Thoracic aorta (tissue), 2 donors: ENCODE measurements at regions not wholly inside any gene's neighbourhood (a gene's known extent, or its start where the extent isn't known, plus 50 kb on each side); places are given as distances from the start of the nearest gene placed in this dataset.

ENCODE experiments used
- ATAC-seq: fragments of 150-250 bp; one replicate; pipeline ENCODE4 v1.8.0; 2017; ENCODE audit warnings: low read depth; ENCODE audit not compliant: insufficient number of reproducible peaks, low FRiP score
- DNase-seq: peaks from one replicate; pipeline ENCODE4 v3.0.0-alpha.2; 2020; ENCODE audit warnings: low spot score
- H3K27ac ChIP-seq, 2 donors: fragments of 200-600 bp; sonication (generic); 1 replicate in 1 of 2; 2 replicates in 1 of 2; pipeline ENCODE4 v1.5.1; 2016; ENCODE audit warnings: mild to moderate bottlenecking in 2 of 2, moderate library complexity in 2 of 2
- H3K27me3 ChIP-seq: fragments of 200-600 bp; sonication (generic); replicated peaks from 2 replicates; pipeline ENCODE4 v1.6.0; 2016; ENCODE audit warnings: mild to moderate bottlenecking; ENCODE audit not compliant: insufficient read depth
- H3K36me3 ChIP-seq: fragments of 200-600 bp; sonication (generic); one replicate; pipeline ENCODE4 v1.5.1; 2016
- H3K4me1 ChIP-seq, 2 donors: fragments of 200-600 bp; sonication (generic); 1 replicate in 1 of 2; 2 replicates in 1 of 2; pipeline versions ENCODE4 v1.5.1 to v1.6.0; 2016; ENCODE audit warnings: low read depth in 2 of 2, mild to moderate bottlenecking in 1 of 2; ENCODE audit not compliant: control insufficient read depth in 1 of 2
- H3K4me3 ChIP-seq: fragments of 200-600 bp; sonication (generic); 2 replicates; pipeline ENCODE4 v1.5.1; 2016; ENCODE audit warnings: mild to moderate bottlenecking
- H3K9me3 ChIP-seq: fragments of 200-600 bp; sonication (generic); 2 replicates; pipeline ENCODE4 v1.5.1; 2016
- TF ChIP-seq, protein P1 (sequence below): fragments of 200-600 bp; sonication (generic); IDR thresholded peaks from one replicate; pipeline ENCODE4 v1.5.1; 2019; ENCODE audit warnings: antibody characterized with exemption

DNA sequence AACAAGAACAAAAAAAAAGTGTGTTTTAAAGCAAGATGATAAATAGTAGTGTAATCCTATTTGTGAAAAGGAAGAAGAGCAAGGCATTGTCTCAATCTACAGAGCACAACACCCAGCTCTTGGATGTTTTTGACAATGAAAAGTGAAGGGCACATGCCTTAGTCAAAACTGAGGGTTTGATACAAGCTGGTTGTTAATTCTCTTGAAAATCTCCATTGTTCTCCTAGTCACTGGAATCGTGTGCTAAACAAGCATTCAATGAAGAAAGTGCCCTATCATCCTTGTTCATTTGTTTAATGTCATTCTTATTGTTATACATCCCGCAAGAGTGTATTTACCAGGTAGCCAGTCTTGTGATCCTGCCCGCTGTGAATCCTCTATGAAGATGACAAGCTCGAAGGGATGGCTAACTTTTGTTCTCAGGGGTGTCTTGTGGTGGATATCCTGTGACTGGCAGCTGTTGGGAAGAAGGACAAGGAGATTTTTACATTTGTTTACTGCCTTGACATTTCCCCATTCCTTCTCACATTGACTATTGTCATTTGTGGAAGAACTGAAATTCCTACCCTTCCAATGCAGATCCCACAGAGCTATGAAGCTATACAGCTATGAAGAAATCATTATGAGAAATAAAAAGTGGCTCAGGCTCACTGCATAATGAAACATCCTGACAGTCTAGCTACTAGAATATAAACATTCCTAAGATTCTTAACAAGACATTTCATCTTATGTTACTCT lies 175.9 kb downstream of the VGLL3 start:
- TF ChIP-seq, protein P1, sequence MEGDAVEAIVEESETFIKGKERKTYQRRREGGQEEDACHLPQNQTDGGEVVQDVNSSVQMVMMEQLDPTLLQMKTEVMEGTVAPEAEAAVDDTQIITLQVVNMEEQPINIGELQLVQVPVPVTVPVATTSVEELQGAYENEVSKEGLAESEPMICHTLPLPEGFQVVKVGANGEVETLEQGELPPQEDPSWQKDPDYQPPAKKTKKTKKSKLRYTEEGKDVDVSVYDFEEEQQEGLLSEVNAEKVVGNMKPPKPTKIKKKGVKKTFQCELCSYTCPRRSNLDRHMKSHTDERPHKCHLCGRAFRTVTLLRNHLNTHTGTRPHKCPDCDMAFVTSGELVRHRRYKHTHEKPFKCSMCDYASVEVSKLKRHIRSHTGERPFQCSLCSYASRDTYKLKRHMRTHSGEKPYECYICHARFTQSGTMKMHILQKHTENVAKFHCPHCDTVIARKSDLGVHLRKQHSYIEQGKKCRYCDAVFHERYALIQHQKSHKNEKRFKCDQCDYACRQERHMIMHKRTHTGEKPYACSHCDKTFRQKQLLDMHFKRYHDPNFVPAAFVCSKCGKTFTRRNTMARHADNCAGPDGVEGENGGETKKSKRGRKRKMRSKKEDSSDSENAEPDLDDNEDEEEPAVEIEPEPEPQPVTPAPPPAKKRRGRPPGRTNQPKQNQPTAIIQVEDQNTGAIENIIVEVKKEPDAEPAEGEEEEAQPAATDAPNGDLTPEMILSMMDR: no peak
- Histone ChIP-seq H3K4me1 (no peaks in the 10 kb centered on the region), H3K27me3 (no peaks in the 10 kb centered on the region), H3K36me3 (no peaks in the 10 kb centered on the region), H3K4me3 (no peak overlapping the region), H3K9me3 (no peaks in the 10 kb centered on the region), H3K27ac (no peak overlapping the region)
- DNase-seq (no peak), ATAC-seq (no peak)

DNA sequence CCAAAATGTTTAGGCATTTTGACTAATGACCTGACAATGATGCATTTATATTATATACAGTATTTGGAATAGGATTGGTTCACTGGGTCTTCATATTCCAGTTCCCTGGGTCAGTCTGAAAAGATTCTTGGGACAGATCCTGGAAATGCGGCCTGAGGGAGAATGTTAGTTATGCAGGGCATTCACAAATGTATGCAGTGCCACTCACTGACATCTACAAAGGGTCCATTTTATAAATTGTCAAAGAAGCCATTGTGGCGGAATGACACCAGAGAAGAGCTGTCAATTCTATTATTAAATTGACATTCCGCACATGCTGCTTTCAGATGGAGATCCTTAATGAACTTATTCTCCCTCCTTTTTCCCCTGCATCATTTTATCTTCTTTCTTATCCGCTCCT lies 176.6 kb downstream of the VGLL3 start:
- Histone ChIP-seq H3K27ac (no peak overlapping the region), H3K4me1 (no peaks in the 10 kb centered on the region), H3K36me3 (no peaks in the 10 kb centered on the region), H3K4me3 (no peak overlapping the region), H3K27me3 (no peaks in the 10 kb centered on the region), H3K9me3 (no peaks in the 10 kb centered on the region)
- TF ChIP-seq, protein P1: no peak
- ATAC-seq (no peak), DNase-seq (no peak)

DNA sequence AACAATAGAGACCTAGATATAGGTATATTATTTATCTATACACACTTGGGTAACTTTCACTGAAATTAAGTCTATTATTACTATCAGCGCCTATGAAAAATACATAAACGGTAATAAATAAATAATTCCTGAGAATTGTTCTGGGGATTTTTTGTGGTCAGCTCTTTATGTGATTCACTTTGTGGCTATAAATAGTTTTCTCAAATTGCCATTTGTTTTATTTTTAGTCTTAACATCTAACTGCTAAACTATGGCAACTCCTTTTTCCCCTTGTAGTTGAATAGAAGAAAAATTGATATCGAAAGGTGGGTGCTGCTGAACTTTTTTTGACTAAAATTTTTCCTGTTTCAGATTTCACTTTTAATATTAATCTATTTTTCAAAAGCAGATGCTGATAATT lies 189.0 kb downstream of the VGLL3 start:
- H3K9me3 ChIP-seq: no peaks in the 10 kb centered on the region
- H3K27ac ChIP-seq: no peak overlapping the region
- no peaks in the 10 kb centered on the region for H3K27me3 ChIP-seq
- DNase-seq: no peak
- TF ChIP-seq, protein P1: no peak
- H3K4me3 ChIP-seq: no peak overlapping the region
- H3K36me3 ChIP-seq: no peaks in the 10 kb centered on the region
- no peaks in the 10 kb centered on the region for H3K4me1 ChIP-seq
- ATAC-seq: no peak

DNA sequence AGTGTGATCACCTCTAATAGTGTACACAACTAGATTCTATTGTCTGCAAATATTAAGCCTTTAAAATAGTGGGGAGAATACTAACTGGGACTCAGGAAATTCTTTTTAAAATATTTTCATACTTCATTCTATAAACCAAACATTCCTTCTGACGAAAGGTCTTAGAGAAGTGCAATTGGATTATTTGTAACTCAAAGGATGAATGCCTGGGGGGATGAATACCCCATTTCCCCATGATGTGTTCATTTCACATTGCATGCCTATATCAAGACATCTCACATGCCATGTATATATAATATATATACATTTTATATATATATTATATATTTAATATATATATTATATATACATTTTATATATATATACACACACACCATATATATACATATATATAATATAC lies 189.9 kb downstream of the VGLL3 start:
- TF ChIP-seq, protein P1: no peak
- no peaks in the 10 kb centered on the region for H3K36me3 ChIP-seq
- ATAC-seq: no peak
- H3K27ac ChIP-seq: no peak overlapping the region
- H3K9me3 ChIP-seq: no peaks in the 10 kb centered on the region
- DNase-seq: no peak
- H3K27me3 ChIP-seq: no peaks in the 10 kb centered on the region
- H3K4me3 ChIP-seq: no peak overlapping the region
- H3K4me1 ChIP-seq: no peaks in the 10 kb centered on the region

DNA sequence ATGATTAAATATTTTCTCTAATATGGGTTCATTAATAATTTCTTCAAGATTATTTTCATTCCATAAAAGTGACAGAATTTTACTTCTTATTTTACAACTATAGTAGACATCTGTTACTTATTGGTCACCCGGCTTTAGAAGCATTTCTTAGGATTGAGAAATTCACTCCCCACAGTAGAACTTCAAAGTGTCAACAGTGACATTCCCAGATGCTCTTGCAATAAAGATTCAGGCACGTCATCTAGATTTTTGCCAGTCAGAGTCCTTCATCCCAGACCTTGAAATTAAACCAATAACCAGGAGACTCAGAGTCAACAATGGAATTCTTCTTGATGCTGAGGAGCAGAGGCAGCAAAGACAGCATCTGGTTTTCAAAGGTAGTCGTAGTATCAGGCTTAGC lies 190.8 kb downstream of the VGLL3 start:
- Histone ChIP-seq H3K4me3 (no peak overlapping the region), H3K27me3 (no peaks in the 10 kb centered on the region), H3K4me1 (peaks cover 0 to 1% of the 10 kb centered on the region in 2 donors), H3K9me3 (no peaks in the 10 kb centered on the region), H3K27ac (no peak overlapping the region), H3K36me3 (no peaks in the 10 kb centered on the region)
- ATAC-seq (no peak), DNase-seq (no peak)
- TF ChIP-seq, protein P1: no peak
